NCI-H345 treated with DMSO at 0.1 percent for 48 hours (cell line): ENCODE measurements at regions not wholly inside any gene's neighbourhood (a gene's known extent, or its start where the extent isn't known, plus 50 kb on each side); places are given as distances from the start of the nearest gene placed in this dataset.

Source experiments
- DNase-seq: peaks from one replicate; lab custom pipeline; 2025; ENCODE audit not compliant: unreplicated experiment; lab: John Stamatoyannopoulos, UW

DNA sequence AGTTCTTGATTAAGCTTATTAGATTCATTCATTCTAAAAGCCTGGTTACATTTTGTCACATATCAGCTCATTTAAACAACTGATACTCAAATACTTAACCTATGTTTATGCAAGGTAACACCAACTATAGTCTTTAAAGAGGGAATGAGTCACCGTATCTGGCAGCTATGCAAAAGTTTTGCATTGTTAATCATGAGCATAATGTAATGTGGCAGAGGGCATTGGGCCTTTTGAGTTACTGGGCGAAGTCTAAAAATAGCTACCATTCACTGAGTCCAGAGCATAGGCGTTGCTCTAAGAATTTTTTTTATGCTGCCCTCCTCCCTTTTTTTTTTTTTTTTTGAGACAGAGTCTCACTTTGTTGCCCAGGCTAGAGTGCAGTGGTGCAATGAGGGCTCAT lies 277.7 kb upstream of the ZNF717 start:
- DNase-seq, result no peak

DNA sequence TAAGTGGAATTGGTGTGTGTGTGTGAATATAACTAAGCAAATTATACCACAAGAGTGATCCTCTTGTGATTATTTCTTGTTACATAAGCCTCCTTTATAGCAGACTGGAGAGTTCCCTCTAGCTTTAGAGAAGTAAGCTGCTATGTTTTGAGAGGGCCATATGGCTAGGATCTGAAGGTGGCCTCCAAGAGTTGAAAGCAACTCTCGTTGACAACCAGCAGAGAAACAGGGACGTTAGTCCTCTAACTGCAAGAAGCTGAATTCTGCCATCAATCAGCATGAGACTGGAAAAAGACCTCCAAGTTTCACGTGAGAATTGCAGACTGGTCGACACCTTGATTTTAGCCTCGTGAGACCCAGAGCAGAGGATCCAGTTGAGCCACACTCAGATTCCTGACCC lies 278.5 kb upstream of the ZNF717 start:
- DNase-seq, result no peak

DNA sequence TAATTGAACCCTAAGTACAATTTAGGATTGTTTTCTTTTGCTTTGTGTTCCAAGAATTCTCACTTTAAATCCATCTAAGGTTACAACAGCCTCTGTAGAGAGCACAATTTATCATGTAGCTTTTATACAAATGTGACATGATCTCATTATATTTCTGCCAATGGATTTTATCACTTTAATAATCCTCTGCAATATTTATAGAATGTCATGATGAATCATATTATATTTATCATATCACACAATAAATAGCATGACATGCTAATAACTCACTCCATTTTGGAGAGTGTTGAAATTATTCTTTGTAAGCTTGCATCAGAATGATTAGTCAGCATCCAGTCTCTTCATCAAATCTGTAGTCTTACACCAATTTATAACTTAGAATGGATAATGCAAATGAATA lies 280.6 kb upstream of the ZNF717 start:
- no peak for DNase-seq

DNA sequence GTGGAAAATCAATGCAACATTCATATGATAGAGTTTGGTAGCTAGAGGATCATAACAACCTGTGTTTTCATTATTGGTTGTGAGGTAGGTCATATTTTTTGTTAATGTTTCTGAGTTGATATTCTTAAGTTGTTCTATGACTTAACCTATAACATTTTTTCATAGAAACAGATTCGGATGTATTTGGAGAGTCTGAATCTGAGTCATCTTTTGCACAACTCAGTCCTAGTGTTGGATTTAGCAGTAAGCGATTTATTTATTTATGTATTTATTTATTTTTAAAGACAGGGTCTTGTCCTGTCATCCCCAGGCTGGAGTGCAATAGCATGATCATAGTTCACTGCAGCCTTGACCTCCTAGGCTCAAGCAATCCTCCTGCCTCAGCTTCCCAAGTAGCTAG lies 292.8 kb upstream of the ZNF717 start:
- no peak for DNase-seq

DNA sequence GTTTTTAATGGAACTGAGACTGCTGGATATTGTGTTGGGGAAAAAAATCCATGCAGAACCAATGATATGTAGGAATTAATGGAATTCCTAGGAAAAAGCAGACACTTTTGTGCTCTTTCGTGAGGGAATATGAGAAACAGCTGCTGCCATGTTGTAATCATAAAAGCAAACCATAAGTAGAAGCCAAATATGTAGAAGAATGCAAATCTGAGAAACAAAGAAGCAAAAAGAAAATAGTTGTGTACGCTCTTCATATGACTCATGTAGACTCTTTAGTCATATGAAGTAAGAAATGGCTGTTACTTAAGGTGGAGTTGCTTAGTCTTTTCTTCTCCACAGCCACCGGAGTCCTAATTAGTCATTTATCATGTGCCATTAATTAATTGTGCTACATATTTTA lies 298.6 kb upstream of the ZNF717 start:
- no peak for DNase-seq

DNA sequence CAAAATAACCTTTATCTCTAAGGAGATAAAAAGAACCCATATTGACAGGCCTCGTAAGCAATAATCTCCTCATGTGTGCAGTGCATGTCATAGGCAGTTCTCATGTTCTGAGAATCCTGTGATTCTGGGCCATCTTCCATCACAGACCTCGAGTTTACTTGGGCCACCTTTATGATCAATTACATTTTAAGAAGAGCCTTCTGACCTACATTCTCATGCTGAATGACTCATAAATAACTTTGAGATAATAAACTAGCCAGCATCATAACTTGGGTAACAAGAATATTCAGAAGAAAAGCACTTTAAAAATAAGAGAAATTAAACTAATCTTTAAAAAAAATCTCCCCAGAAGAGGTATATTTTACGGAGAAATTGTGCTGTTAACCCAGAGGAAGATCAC lies 310.7 kb upstream of the ZNF717 start:
- no peak for DNase-seq

DNA sequence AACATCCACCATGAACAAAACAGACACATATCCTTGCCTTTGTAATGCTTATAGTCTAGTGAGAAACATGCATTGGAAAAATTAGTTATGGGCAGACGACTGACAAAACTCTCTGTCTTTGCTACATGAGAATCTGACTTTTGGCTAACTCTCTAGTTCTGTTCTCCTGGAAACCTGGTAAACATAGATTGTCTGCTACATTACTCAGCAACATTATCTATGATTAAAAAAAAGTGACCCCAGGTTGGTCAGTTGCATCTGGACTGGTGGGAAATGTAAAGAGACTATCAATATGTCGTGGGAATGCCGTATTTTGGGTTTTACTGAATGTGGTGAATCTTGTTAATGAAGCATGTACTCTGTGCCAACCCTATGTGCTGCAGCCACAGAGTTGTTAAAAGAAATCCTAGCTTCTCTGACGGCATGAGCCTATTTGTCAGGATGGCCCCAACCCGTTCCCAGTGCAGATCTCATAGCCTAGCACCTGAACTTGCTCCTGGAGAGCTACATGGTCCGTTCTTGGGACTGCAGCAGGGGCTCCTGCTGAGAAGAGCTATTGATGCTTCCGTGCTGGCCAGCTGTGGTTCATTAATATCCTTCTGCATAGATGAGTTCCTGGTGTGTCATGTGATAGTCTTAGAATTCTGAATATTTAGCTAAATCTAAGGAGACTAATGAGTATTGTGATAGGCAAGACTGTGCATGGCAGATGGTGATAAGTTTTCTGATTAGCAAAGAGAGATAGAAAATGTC lies 311.7 kb upstream of the ZNF717 start:
- DNase-seq, result no peak

DNA sequence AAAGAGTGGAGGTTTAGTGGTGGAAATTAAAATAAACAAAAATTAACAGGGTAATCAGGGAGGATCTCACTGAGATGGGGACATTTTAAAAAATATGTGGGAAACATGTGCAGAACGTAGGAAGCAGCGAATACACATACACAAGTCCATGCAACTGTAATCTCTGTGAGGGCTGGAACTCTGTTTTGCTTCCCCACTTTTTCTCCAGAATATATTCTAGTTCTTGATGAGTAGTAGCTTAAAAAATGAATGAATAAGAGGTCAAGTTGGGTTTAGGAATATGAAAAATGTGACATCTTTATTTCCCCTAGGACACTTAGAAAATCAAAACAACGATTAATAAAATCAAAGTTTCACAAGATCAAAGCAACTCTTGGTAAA lies 312.2 kb upstream of the ZNF717 start:
- no peak for DNase-seq

DNA sequence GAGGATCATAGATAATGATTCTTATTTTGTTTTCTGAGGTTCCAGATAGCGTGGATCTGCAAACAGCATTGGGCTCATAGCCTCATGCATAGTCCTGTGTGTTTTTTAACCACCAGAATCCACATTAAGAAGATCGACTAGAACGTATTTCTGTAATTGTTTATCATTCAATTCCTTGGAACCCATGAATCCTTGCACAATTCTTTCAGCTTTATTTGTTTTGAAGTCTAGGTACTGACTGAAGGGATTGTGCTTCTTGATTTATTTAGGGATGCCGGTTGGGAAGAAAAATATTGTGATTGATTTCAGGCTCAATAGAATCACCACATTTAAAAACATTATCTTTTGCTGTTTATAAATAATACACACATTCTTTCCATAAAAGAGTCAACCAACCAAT lies 314.6 kb upstream of the ZNF717 start:
- no peak for DNase-seq

DNA sequence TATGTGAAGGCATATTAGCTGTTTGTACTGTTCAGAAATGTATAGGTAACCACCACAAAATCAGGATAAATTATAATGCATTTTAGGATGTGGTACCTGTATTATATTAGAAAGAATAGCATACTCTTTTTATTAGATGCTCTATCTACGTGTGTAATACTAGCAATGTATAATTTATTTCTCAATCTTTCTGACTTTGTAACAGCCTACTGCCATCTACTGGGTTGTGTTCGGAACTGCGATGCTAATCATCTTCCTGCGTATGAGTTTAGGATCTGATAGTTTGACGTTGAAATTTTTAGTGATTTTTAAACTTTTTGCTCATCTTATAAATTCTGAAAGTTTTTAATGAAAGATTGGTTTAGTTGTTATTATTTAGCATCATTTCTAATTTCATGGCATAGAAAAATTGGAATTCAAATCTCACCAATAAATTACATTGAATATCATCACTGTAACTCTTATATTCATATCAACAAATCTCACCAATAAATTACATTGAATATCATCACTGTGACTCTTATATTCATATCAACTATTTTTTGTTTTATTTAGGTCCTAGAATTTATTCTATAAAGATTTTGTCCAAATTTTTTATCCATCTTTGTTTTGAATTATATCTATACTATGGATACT lies 322.7 kb upstream of the ZNF717 start:
- DNase-seq, result peak; percentile 11

DNA sequence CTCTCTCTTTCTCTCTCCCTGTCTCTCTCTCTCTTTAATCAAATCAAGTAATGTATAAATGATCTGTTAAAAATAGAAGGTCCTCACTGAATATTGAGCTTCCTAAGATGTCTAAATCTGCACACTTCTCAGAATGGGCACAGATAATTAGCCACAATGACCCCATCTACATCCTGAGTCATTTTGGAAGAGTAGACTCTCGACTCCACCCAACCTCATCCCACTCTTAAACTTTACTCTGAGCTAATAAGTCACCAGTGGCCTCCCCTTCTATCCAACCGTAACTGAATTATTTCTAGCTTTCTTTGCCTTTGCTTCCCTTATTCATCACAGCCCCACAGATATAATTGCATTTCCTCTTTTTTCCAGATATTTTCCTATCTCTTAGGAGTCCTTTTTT lies 326.5 kb upstream of the ZNF717 start:
- no peak for DNase-seq

DNA sequence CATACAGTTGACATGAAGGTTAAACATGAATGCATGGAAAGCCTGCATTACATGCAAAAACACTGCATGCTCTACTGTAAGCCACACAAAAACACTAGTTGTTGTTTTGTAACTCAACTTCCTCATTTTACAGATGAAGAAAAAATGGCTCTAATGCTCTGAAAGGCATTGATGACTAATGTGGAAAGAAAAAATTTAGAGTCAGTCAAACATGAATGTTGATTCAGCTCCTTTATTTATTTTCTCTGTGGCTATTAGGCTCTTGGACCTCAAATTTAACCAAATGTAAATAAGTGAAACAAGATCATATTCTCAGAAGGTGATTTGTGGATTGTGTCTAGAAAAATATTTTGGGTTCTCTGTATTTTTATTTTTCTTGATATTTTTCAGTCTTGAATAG lies 336.7 kb upstream of the ZNF717 start:
- DNase-seq, result no peak

DNA sequence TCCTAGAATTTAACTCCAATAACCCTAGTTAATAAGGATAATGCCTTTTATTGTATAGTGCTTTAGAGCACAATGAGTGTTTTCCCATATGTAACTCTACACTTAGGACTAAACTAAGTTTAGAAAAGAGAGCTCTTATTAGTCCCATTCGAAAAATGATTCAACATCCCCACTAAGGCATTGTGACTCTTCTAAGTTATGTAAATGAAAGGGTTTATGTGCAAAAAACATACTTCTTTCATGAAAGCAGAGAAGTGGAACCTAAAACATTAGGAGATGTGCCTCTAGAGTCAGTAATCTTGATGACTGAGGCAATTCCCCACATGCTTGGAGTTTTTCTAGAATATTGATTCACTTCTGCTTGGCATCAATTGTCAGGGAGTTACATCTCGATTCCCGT lies 344.1 kb upstream of the ZNF717 start:
- DNase-seq, result no peak

DNA sequence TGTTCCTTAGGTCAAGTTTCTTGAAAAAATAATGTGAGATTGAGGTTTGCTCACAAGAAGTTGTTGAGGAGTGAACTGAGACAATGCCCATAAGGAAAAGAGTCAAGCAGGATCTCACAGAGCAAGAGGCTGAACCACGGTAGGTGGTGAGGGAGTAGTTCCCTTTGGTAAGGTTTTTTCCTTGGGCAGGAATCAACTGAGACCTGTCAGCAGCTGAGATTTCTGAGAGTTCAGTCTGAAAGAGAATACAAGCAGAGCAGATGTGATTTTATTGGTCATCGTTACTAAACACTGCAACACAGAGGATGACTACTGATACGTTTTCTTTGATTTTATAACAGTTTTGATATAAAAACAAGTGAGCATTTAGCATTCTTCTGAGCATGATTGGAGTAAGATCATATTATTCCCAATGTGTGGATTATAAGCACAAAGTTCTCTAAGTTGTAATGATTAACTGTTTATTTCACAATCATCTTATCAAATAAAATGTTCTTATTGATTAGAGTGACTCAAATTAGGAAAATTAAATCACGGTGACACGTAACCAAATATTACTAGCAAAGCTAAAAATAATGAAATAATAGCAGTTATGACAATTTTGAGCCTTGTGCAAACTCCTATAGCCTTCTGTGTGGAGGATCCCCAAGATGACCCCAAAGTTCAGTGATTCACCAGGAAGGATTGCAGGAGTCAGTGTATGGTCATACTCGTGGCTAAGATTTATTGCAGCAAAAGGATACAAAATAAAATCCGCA lies 346.2 kb upstream of the ZNF717 start:
- DNase-seq, result no peak

DNA sequence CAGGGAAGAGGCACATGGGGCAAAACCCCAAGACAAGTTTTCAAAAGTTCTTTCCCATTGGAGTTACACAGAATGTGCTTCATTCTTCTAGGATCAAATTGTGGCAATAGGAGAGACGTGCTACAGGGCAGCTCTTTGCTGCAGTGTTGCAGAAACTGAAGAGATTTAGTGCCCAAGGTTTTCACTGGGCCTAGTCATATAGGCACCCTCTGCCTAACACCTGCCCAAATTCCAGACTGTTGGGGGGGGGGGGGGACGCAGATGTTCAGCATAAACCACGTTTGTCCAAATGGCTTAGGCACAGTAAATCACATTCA lies 346.8 kb upstream of the ZNF717 start:
- DNase-seq, result no peak

DNA sequence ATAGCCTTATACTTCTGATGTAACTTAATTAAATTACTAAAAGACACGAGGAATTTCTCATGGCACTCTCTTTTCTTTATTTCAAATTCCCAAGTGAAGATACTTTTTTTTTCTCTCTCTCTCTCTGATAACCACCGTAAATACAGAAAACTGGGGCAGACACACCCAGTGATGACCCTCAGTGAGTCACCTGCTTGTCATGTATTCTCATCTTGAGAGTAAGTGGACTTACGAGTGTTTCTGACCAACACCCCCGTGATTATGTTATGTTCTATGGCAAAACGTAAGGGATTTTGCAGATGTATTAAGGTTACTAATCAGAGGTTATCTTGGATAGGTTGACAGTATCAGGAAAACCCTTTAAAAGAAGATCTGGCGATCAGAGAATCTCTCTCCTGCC lies 348.8 kb upstream of the ZNF717 start:
- no peak for DNase-seq

DNA sequence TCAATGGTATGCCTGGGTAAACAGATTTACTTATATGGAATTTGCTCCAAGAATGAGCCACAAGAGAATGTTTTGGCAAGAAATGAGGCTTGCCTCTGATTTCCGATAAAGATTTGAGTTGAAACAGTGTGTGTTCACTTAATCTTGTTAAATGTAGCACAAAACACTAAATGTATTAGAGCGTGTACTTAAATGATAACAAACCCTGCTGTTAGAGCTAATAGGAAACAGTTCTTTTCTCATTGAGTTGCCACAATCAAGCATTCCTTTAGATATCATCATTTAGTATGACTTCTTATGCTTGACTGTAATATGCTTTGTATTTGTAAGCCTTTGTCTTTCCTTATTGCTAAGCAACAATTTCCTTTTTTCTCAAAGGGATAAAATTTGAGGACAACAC lies 353.6 kb upstream of the ZNF717 start:
- no peak for DNase-seq

DNA sequence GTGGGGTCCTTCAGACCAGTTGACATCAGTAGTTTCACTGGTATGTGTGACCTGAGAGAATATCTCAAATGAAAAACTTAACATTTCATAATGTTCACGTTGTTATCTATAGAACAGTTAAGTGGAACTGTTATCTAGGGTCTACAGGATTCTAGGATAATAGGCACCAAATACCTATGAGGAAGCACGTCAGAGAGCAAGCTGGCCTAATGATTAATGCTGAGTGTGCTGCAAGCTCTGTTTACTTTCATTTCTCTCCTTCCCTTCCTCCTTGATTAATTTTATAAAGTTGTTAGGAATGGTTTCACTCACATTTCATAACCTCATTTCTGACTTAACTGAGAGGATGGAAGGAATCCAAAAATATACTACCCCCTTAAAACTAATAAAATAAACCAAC lies 362.5 kb upstream of the ZNF717 start:
- DNase-seq, result no peak

DNA sequence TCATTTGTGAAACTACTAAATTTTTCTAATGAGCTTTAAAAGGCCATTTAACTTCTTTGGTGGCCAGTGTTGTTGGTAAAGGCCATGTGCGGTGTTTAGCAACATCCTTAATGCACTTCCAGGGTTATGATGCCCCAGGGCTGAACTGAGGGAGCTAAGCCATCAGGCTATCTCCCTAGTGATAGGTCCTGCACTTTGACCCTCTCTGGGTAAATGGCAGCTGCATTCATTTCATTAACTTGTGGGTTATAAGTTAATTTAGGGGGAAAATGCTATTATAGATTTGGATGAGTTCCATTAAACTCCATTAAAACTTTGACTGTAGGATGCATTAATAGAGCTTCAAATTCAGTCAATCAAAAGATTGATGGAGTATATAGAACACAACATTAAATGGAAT lies 366.7 kb upstream of the ZNF717 start:
- DNase-seq, result no peak

DNA sequence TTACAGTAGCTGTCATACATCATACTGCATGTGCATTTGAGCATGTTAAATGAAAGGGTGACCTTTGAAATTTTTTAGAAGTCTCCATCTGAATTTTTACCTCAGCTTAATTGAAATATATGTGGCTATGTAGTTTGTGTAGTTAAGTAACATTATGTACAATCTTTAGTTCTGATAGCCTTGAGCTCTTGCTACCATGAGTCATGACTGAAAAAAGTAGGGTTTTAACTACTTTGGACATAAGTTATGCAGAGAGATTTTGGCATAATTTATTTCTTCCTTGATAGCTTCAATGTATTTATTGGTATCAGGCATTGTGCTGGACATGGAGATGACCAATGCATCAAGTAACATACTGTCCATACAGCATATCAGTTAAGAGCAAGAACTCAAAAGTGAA lies 376.5 kb upstream of the ZNF717 start:
- DNase-seq, result no peak

DNA sequence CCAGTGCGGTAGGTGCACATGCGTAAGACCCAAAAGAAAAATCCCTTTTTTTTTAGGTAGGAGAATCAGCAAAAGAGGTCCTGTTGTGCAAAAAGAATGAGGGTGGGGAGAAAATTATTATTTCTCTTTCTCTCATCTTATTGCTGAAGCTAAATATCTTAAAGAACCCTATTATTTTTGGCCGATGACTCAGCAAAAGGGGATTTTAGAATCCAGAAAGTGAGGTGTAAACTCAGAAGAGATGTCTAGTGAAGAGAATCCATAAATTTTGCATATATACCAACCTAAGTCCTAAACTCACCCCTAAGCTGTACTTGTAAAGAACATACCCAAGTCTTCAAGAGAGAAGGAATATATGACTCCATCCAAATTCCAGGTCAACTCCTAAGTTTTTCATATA lies 386.3 kb upstream of the ZNF717 start:
- no peak for DNase-seq

DNA sequence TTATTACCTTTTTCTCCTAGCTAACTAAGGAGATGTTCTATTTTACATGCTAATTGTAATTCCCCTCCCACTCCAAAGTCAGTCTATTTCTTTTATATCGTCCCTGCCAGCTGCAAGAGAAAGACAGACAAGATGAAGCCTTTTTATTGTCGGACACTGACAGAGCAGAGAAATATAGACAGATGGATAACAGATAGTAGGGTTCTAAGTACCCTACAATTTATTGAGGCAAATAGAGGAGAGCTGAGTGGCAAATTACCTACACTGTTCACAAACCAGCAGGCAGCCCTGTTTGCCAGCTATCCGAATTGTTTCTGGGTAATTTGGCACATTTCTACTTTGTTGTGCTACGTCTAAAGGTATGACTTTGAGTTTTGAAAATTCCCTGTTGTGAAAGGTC lies 392.3 kb upstream of the ZNF717 start:
- no peak for DNase-seq

DNA sequence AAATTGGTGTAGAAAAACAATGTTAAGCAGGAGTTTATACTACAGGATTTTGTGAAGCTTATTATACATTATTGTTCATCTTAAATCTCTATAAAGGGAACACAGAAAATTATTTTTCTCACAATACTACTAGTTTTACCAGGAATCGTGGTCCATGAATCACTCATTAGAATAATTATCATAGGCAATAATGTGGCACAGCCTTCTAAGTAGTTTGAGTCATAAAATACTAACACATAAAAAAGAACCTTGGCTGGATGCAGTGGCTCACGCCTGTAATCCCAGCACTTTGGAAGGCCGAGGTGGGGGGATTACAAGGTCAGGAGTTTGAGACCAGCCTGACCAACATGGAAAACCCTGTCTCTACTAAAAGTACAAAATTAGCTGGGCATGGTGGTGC lies 393.1 kb upstream of the ZNF717 start:
- no peak for DNase-seq
